Esophagus muscularis mucosa (tissue), 4 donors: ENCODE measurements at regions not wholly inside any gene's neighbourhood (a gene's known extent, or its start where the extent isn't known, plus 50 kb on each side); places are given as distances from the start of the nearest gene placed in this dataset.

Source experiments
- DNase-seq: peaks from one replicate; pipeline ENCODE4 v3.0.0-alpha.2; 2017; ENCODE audit errors: extremely low spot score
- H3K27ac ChIP-seq, 4 donors: fragments of 200-600 bp; sonication (generic); replicated peaks in 1 of 4; 1 replicate in 3 of 4; 2 replicates in 1 of 4; pipeline ENCODE4 v1.5.1; 2016 to 2019; ENCODE audit warnings: mild to moderate bottlenecking in 1 of 4
- H3K27me3 ChIP-seq, 4 donors: fragments of 200-600 bp; sonication (generic); one replicate each; pipeline versions ENCODE4 v1.5.1 to v1.6.0; 2016 to 2019
- H3K36me3 ChIP-seq, 4 donors: fragments of 200-600 bp; sonication (generic); one replicate each; pipeline ENCODE4 v1.5.1; 2016 to 2019
- H3K4me1 ChIP-seq, 4 donors: fragments of 200-600 bp; sonication (generic); one replicate each; pipeline ENCODE4 v1.5.1; 2016 to 2019
- H3K4me3 ChIP-seq, 4 donors: fragments of 200-600 bp; sonication (generic); 1 replicate in 2 of 4; 2 replicates in 2 of 4; pipeline ENCODE4 v1.5.1; 2016 to 2019; ENCODE audit warnings: mild to moderate bottlenecking in 4 of 4, moderate library complexity in 1 of 4
- H3K9me3 ChIP-seq, 4 donors: fragments of 200-600 bp; sonication (generic); 1 replicate in 3 of 4; 2 replicates in 1 of 4; pipeline ENCODE4 v1.5.1; 2016 to 2019
- EP300 ChIP-seq: sonication (generic); formaldehyde crosslinking; IDR thresholded peaks from one replicate; pipeline ENCODE4 v1.6.1; 2017; ENCODE audit warnings: antibody characterized with exemption
- POLR2A ChIP-seq: fragments of 450-650 bp; IDR thresholded peaks from one replicate; pipeline ENCODE4 v1.6.1; 2017; ENCODE audit warnings: antibody characterized with exemption, moderate library complexity, mild to moderate bottlenecking, low read depth
- POLR2AphosphoS5 ChIP-seq, 2 donors: sonication (generic); formaldehyde crosslinking; IDR thresholded peaks; one replicate each; pipeline ENCODE4 v1.6.1; 2017; ENCODE audit warnings: antibody characterized with exemption in 2 of 2
- WGBS: methylation state at CpG from one replicate; pipeline ENCODE4 v1.1.5; 2018; 5-methylcytosine and 5-hydroxymethylcytosine counted together
- intact Hi-C: fragments of 100-400 bp; cut with DNase I; formaldehyde crosslinking; loops from one replicate; pipeline ENCODE4 v1.15.1; 2023
- TF ChIP-seq, protein P1 (sequence below), 3 experiments: fragments of 200-600 bp in 2 of 3; fragments of 450-650 bp in 1 of 3; sonication (generic) in 2 of 3; IDR thresholded peaks; one replicate each; pipeline ENCODE4 v1.5.1; 2017 to 2019; ENCODE audit warnings: antibody characterized with exemption in 3 of 3, mild to moderate bottlenecking in 2 of 3, moderate library complexity in 1 of 3

DNA sequence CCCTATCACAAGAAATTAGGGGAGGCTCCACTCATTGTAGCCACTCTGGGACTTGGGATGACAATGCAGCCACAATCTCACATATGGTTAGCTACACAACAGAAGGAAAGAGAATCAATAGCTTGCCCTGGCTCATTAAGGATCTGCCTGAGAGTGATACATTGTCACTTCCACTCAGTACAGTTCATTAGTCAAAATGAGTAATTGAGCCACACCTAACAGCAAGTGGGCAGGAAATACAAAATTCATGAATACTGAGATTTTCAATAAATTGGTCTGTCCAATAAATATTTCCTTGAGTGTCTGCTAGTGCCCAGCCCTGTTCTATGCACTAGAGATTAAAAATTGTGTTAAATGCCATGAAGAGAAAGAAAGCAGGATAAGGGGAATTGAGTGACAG, 231.3 kb upstream of the NR4A3 start:
- Histone ChIP-seq H3K27ac (no peak overlapping the region), H3K27me3 (no peaks in the 10 kb centered on the region), H3K36me3 (no peaks in the 10 kb centered on the region), H3K4me1 (no peaks in the 10 kb centered on the region), H3K4me3 (no peak overlapping the region), H3K9me3 (no peaks in the 10 kb centered on the region)
- intact Hi-C loops: no loop called here
- TF ChIP-seq POLR2AphosphoS5 (IDR thresholded peaks at IDR 0.05) (no peak), POLR2A (no peak), EP300 (no peak)
- TF ChIP-seq, protein P1, sequence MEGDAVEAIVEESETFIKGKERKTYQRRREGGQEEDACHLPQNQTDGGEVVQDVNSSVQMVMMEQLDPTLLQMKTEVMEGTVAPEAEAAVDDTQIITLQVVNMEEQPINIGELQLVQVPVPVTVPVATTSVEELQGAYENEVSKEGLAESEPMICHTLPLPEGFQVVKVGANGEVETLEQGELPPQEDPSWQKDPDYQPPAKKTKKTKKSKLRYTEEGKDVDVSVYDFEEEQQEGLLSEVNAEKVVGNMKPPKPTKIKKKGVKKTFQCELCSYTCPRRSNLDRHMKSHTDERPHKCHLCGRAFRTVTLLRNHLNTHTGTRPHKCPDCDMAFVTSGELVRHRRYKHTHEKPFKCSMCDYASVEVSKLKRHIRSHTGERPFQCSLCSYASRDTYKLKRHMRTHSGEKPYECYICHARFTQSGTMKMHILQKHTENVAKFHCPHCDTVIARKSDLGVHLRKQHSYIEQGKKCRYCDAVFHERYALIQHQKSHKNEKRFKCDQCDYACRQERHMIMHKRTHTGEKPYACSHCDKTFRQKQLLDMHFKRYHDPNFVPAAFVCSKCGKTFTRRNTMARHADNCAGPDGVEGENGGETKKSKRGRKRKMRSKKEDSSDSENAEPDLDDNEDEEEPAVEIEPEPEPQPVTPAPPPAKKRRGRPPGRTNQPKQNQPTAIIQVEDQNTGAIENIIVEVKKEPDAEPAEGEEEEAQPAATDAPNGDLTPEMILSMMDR (IDR thresholded peaks at IDR 0.05): no peak
- DNase-seq: peak; percentile 39

DNA sequence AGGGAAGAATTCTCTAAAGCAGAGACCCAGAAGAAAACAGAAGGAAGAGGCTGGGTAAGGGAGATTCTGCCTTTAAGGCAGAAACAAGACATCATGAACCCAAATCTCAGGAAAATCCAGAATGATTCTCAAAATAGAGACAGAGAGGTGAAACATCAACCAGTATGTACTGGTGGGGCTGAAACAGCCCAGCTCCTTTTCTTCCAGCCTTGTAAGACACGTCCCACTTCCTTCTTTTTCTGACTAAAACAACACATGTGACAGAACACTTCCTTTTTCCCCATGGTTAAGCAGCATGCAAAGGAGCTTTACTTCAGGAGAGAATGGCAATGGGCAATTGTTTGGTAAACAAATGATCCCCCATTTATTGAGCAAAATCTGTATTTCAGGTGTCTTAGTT, 230.8 kb upstream of the NR4A3 start:
- Histone ChIP-seq H3K4me3 (no peak overlapping the region), H3K4me1 (no peaks in the 10 kb centered on the region), H3K27me3 (no peaks in the 10 kb centered on the region), H3K9me3 (no peaks in the 10 kb centered on the region), H3K27ac (no peak overlapping the region), H3K36me3 (no peaks in the 10 kb centered on the region)
- WGBS: 61% methylated on average over 1 of the region's 1 CpG
- TF ChIP-seq POLR2AphosphoS5 (IDR thresholded peaks at IDR 0.05) (no peak), EP300 (no peak), POLR2A (no peak)
- TF ChIP-seq, protein P1 (IDR thresholded peaks at IDR 0.05): no peak
- DNase-seq: peak; percentile 26
- intact Hi-C loops: no loop called here

- intact Hi-C loops: no loop called here
- H3K4me1 ChIP-seq: no peaks in the 10 kb centered on the region
Measured at GRCh38 chr9:99591770-99592169, 229.9 kb upstream of the NR4A3 start.

DNA sequence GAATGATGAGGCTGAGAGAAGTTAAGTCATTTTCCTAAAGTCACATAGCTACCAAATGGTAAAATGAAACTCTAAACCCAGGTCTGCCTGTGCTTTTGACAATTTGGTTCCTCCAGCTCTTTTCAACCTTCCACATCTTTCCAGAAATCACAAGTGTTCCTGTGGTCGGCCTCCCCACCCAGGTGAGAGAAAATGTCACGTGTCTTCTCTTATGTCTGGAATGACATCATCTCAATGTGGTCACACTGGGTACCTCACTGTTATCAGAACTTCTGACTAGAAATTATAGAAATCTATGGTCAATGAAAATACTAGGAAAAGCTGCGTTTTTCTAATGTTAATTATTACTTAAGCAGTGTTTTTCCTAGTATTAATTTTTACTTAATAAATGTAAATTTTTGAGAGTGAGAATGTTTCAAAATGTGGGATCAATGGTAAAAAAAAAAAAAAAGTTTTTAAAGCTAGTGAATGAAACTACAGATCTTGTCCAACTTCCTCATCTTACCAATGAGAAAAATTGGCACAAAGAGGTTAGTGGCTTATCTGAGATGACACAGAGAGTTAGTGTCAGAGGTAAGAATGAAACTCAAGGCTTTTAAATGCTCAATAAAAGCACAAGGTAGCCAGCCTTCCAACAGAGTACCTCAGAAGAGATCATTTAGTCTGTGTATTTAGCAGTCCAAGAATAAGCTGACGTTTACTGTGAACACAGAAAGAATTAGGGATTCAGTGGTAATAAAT, 228.7 kb upstream of the NR4A3 start:
- H3K4me3 ChIP-seq: no peak overlapping the region
- 83% methylated on average over 4 of the region's 4 CpGs for WGBS
- H3K36me3 ChIP-seq: no peaks in the 10 kb centered on the region
- peak; percentile 53 for DNase-seq
- TF ChIP-seq, protein P1 (IDR thresholded peaks at IDR 0.05): no peak
- TF ChIP-seq POLR2A (no peak), EP300 (no peak), POLR2AphosphoS5 (IDR thresholded peaks at IDR 0.05) (no peak)
- H3K4me1 ChIP-seq: no peaks in the 10 kb centered on the region
- intact Hi-C loops: no loop called here
- no peaks in the 10 kb centered on the region for H3K27me3 ChIP-seq
- no peak overlapping the region for H3K27ac ChIP-seq
- no peaks in the 10 kb centered on the region for H3K9me3 ChIP-seq

More at GRCh38 chr9:99591770-99592169, 229.9 kb upstream of the NR4A3 start:
- Histone ChIP-seq H3K27ac (no peak overlapping the region), H3K27me3 (no peaks in the 10 kb centered on the region), H3K36me3 (no peaks in the 10 kb centered on the region), H3K4me3 (no peak overlapping the region), H3K9me3 (no peaks in the 10 kb centered on the region)
- no peak for DNase-seq
- 95% methylated on average over 2 of the region's 2 CpGs for WGBS
- no peak for TF ChIP-seq EP300

DNA sequence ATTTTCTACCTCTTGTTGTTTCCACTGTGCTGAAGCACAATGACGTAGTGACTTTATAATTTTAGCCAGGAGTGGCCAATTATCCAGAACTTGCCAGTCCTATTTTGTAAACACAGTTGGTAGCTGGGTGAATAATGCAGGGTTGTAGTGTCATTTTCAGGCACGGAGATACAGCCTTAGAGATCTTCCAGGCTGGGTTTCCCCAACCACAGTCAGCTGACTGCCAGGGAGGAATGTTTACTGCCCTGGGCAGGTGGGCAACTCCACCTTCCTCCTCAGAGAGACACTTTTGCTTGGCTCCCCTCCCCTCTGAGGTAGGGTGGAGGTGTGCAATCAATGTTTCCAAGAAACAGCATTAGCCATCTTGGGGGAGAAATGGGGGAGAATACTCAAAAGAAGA, 228.1 kb upstream of the NR4A3 start:
- Histone ChIP-seq H3K4me3 (no peak overlapping the region), H3K27me3 (no peaks in the 10 kb centered on the region), H3K9me3 (no peaks in the 10 kb centered on the region), H3K27ac (no peak overlapping the region), H3K36me3 (no peaks in the 10 kb centered on the region), H3K4me1 (no peaks in the 10 kb centered on the region)
- 77% methylated on average over 2 of the region's 2 CpGs for WGBS
- intact Hi-C loops: no loop called here
- DNase-seq: peak; percentile 66
- TF ChIP-seq EP300 (no peak), POLR2AphosphoS5 (IDR thresholded peaks at IDR 0.05) (no peak)
- TF ChIP-seq, protein P1 (IDR thresholded peaks at IDR 0.05): no peak
